ENCODE measurements at regions not wholly inside any gene's neighbourhood (a gene's known extent, or its start where the extent isn't known, plus 50 kb on each side); places are given as distances from the start of the nearest gene placed in this dataset.

GRCh38 chr6:113642001-113642713, 215.0 kb upstream of the MARCKS start:
- 92% methylated on average over 7 of the region's 7 CpGs for WGBS (ENCODE audit: low lambda C conversion rate)
- H3K4me2 ChIP-seq, result no peak overlapping the region
- CTCF ChIA-PET, result interaction anchor here (0.9 to 1.4 kb wide), 4 partner anchors 9 to 22 kb away, joined by 3 to 5 read pairs (median 3); no protein-coding TSS in a partner anchor

More at GRCh38 chr6:113642001-113642713, 215.0 kb upstream of the MARCKS start:
- no peak overlapping the region for H3K27ac ChIP-seq (ENCODE audit: low read depth in 2 of 2, low read length in 1 of 2)
- no peak overlapping the region for H2AFZ ChIP-seq (ENCODE audit: low read depth)
- H3K79me2 ChIP-seq (ENCODE audit: insufficient read depth), result no peaks in the 10 kb centered on the region
- H3K9ac ChIP-seq, result no peak overlapping the region
- POLR2A ChIA-PET, result interaction anchor here (1.1 kb wide), 1 partner anchor 11 kb away, joined by 3 read pairs; no protein-coding TSS in a partner anchor
- H3K36me3 ChIP-seq (replicated peaks in 1 of 2; ENCODE audit: control insufficient read depth in 1 of 2, insufficient read depth in 2 of 2, low read length in 1 of 2), result no peaks in the 10 kb centered on the region
- no peak for DNase-seq
- H3K4me1 ChIP-seq (ENCODE audit: control insufficient read depth in 1 of 2, insufficient read depth in 2 of 2, low read depth in 1 of 2, low read length in 1 of 2), result peaks cover 3 to 4% of the 10 kb centered on the region in 2 experiments
- TF ChIP-seq RFX5 (IDR thresholded peaks at IDR 0.05; ENCODE audit: low read length) (no peak), RXRA (IDR thresholded peaks at IDR 0.05; ENCODE audit: borderline replicate concordance, low read depth) (no peak), CTCF (IDR thresholded peaks at IDR 0.05) (no peak), USF2 (IDR thresholded peaks at IDR 0.05; ENCODE audit: borderline replicate concordance, low read depth, low read length) (no peak), ELF1 (IDR thresholded peaks at IDR 0.05) (no peak), SMC3 (IDR thresholded peaks at IDR 0.05; ENCODE audit: low read depth, low read length) (no peak), MAX (IDR thresholded peaks at IDR 0.05; ENCODE audit: low read depth) (no peak), MXI1 (IDR thresholded peaks at IDR 0.05; ENCODE audit: low read depth, low read length) (no peak), TCF12 (IDR thresholded peaks at IDR 0.05) (no peak), USF1 (IDR thresholded peaks at IDR 0.05; ENCODE audit: borderline replicate concordance, low read depth) (no peak), REST (IDR thresholded peaks at IDR 0.05; ENCODE audit: low read depth, low read length) (no peak), RCOR1 (IDR thresholded peaks at IDR 0.05; ENCODE audit: low read length) (no peak), IRF3 (IDR thresholded peaks at IDR 0.05; ENCODE audit: low read depth, low read length) (no peak)
- peaks cover 6% of the 10 kb centered on the region for H3F3A ChIP-seq (replicated peaks; ENCODE audit: insufficient read depth)
- no peaks in the 10 kb centered on the region for H4K20me1 ChIP-seq (ENCODE audit: insufficient read depth)
- H3K9me3 ChIP-seq, result no peaks in the 10 kb centered on the region
- H3K27me3 ChIP-seq (ENCODE audit: insufficient read depth), result no peaks in the 10 kb centered on the region
- H3K4me3 ChIP-seq (ENCODE audit: low read depth in 2 of 2, low read length in 1 of 2), result no peak overlapping the region
- H3K9me2 ChIP-seq, result no peaks in the 10 kb centered on the region

Data from SK-N-SH (cell line).